Amniotic epithelial cell (primary cell): ENCODE measurements at regions not wholly inside any gene's neighbourhood (a gene's known extent, or its start where the extent isn't known, plus 50 kb on each side); places are given as distances from the start of the nearest gene placed in this dataset.

Experiments
- DNase-seq: peaks from one replicate; pipeline ENCODE4 v3.0.0-alpha.2; 2010; ENCODE audit warnings: low read depth

- no peak for DNase-seq
Measured at GRCh38 chr5:158368686-158369085, 509.7 kb upstream of the CLINT1 start.

DNA sequence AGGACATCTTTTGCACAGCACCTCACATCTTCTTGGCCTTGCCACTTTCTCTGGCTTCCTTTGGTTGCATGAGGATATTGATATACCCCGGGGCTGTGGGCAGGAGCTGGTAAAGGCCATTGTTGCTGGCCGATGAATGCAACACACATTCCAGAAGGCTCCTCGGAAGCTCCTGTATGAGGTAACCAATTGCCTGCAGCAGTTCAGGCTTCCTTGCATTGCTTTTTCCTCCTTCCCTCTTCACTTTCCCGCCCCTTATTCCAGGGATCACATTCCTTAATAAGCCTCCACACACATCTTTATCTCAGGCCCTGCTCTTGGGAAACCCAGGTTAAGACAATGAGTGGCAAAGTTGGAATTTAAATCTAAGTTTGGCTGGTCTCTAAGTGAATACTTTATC is 505.4 kb upstream of the CLINT1 start:
- no peak for DNase-seq

DNA sequence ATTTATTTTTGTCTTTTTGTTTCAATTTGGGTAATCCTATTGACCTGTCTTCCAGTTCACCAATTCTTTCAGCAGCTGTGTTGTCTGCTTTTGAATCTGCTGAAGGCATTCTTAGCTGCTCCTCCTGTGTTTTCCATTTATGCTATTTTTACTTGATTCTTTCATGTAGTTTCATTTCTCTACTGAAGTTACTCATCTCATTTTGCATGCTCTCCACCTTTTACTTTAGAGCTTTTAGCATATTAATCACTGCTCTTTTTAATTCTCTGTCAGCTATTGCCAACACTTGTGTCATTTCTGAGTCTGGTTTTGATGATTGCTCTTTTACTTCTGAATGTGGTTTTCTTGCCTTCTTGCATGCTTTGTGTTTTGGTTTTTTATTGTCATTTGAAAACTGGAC is 496.0 kb upstream of the CLINT1 start:
- DNase-seq = no peak

DNA sequence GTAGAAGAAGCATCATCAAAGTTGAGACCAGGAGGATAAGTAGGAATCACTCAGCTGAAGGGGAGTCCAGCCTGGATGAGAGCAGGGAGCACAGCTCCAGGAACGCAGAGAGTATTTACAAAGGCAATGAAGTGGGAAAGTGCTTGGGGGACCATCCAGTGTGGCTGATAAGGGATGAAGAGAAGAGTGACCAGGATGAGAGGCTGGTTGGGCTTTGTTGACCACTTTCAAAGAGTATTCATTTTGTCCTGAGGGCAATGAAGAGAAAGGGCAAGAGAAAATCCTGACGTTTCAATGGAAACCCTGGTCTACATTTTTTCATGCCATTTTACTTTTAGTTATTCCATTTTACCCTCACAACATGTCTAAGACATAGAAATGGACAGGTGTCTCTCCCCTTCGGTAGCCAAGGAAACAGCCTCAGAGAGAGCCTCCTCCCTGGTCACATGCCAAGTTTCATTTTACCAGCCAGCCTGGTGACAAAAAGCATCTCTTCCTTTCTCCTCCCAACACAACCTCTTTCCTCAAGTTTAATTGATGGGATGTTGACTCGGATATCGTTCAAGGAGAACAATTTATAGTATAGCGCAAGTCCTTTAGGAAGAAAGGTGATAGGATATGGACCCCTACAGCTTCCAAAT is 492.7 kb upstream of the CLINT1 start:
- no peak for DNase-seq

GRCh38 chr5:158349987-158350386 is 491.0 kb upstream of the CLINT1 start:
- DNase-seq = no peak

DNA sequence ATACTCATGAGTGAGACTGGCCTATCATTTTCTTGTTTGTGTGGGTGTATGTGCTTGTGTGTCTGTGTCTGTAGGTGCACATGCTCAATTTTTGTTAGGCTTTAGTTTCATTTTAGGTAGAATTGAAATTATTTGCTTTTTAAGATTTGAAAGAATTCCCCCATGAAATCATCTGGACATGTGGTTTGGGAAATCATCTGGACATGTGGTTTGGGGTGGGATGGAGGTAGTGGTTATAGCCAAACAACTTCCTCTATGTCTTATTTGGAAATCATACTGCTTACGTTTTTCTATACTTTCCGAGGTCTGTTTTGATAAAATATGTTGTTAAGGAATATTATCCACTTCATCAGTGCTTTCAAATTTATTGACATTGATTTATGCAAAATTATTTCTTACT is 485.4 kb upstream of the CLINT1 start:
- DNase-seq = no peak

- no peak for DNase-seq
Measured at GRCh38 chr5:158340608-158341007, 481.7 kb upstream of the CLINT1 start.

GRCh38 chr5:158326256-158326655 is 467.3 kb upstream of the CLINT1 start:
- no peak for DNase-seq

GRCh38 chr5:158324236-158324635 is 465.3 kb upstream of the CLINT1 start:
- no peak for DNase-seq

DNA sequence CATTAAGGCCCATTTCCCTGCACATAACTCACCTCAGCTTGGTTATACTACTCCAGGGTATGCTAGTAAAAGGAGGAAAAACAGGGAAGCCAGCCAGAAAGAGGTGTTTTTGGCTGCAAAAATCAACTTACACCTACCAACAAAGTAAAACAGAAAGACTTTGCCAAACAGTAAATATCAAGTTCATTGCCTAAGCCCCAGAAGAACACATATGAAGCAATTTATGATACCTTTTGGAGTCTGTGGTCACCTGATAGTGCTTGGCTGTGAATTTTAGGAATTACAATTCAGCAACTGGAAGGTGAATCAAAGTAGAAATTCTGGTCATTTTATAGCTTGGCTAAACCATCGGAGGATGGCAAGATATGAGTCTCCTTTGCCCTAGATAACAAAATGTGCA is 463.7 kb upstream of the CLINT1 start:
- DNase-seq = no peak

GRCh38 chr5:158320934-158321333 is 462.0 kb upstream of the CLINT1 start:
- DNase-seq = no peak

DNA sequence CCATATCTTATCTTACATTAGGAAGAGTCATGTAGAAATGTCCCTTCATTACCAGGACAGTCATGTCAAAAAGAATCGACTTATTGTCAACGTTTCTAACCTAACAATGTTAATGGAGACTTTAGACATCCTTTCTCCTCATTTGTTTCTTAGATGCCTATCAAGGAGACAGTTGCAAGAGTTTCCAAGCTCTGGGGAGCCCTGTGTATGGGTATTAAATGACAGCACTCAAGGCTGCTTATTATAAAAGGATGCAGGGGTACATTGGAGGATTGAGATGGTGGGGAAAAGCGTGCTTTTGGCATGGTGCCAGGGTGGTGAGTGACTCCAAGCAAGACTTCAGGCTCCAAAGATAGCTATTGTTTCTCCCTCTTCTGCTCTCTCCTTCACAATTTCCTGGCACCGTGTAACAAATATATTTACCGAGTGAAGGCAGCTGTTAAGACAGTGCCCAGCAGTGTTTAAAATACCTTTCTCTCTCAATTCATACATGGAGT is 461.3 kb upstream of the CLINT1 start:
- no peak for DNase-seq

DNA sequence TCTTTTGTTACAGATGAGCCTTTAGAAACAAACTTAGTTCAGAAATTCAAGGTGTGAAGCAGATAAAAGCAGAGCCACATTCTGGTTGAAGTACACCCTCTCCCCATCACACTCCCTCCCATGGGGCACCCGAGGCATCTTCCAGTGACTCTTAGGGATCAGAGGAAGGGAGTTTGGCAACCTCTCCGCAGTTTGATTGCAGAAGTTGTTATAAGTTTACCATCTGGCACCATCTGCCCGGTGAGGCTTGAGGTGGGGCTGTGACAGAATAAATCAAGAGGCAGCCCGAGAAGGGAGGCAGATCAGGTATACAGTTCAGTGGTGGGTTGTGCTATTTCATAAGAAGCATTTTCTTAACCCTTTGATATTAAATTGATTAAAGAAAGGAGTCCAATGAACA is 458.6 kb upstream of the CLINT1 start:
- DNase-seq = no peak

DNA sequence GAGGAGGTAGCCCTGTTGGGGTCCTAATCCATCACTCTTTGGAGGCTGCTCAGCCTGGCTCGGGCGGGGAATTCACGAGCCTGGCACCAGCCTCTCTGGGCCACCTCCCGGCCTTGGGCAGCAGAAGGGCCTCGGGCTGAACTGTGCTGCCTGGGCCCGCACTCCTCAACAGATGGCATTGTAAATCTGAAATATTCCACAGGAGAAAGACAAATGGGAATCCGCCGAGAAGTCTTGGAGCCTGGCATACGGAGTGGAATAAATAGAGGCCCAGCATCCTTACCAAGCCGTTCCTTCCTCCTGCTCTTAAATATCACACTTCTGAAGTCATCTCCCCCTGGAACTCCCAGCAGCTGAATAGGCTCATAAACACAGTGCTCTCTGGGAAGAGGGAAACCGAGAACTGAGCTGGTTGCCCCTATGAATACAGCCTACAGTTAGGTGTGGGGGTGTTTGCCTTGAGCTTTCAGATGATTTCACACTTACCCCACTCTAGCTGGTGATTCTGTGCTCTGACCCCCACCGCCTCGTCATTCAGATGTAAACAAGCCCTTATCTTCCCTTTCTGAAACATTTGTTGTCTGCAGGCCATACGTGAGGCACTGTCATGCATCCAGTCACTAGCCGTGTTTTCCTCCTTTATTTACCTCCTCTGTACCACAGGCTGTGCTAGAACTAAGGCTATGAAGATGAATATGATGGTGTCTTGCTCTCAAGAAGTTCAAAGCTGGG is 455.0 kb upstream of the CLINT1 start:
- no peak for DNase-seq

DNA sequence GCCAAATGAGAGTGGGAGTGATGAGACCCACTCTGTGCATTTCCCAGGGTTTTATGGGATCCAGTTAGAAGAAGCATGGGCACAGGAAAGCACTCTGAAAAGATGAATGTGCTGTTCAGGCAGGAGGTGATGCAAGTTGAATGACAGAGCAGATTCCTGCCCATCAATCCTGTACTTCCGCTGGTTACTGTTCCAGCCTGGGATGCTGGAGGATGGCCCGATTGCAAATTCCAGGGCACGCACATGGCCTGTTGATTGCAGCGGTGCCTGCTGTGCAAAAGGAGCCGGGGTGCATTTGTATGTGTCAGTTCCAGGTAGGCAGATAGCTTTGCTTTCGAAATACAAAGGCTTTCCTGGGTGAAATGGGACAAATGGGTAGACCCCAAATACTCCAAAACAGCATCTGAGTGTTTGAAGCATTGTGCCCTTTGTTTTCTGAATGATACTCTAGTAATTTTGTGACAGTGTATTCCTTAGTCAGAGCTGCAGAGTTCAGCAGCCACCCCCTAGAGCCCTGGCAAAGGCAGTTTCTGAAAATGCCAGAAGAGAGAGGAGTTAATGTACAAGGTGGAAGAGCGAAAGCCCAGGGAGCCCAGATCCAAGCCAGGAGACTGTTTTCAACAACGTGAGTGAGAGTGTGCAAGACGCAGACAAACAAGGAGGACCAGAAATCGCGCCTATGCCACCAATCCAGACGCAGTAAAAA is 454.2 kb upstream of the CLINT1 start:
- no peak for DNase-seq

- DNase-seq = no peak
Measured at GRCh38 chr5:158309088-158309807, 450.3 kb upstream of the CLINT1 start.

GRCh38 chr5:158308429-158309025 is 449.6 kb upstream of the CLINT1 start:
- no peak for DNase-seq

- DNase-seq = no peak
Measured at GRCh38 chr5:158305861-158306260, 446.9 kb upstream of the CLINT1 start.

DNA sequence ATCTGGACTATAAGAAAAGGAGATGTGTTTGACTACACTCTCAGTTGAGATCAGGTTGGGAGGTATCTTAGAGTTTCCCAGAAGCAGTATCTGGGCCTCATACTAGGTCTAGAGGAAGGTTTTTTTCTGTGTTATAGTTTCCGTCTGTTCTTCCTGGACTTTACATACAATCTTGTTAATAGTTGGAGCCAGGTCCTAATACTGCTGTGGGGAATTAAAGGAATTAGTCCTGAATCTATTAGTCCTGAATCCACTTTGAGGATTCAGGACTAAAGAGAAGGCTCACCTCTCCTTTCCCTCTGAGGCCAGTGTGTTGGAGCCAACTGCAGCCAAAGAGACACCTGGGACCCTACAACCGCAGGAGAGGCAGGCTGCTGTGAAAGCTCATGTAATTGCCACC is 445.7 kb upstream of the CLINT1 start:
- no peak for DNase-seq

DNA sequence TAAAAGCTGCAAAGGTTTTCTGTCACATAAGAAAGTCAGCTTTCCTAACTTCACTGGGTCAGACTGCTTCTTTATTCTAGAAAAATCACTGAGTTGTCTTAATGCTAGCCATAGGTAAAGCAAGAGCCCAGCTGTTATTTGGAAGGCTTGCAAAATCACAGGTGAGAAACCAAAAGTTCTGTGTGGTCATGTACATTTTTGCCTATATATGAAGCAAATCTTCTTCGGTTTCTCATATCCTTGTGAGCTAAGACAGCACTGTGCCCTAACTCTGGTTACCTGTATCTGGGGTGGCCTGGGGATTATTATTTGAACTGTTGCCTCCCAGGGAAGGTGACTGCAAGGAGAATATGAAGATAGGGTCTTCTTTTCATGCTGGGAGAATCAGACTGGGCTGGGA is 444.9 kb upstream of the CLINT1 start:
- no peak for DNase-seq

- no peak for DNase-seq
Measured at GRCh38 chr5:158303275-158303674, 444.3 kb upstream of the CLINT1 start.

DNA sequence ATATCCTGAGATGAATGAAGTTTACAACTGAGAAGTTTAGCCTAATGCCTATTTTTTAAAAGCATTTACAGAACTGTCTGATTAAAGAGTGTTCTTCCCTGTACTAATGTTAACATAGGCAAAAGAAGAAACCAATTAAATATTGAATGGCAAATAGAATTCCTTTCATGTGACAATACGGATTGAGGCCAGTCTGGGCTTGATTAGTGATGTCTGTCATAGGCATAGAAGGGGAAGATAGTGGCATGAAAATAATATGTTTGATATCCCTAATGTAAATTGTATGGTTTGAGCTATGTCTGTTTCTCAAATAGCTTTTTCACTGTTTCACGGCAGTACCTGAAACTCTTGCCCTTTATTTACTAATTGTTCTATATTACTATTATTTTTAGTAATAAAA is 443.1 kb upstream of the CLINT1 start:
- no peak for DNase-seq
